Caki2 (cell line): ENCODE measurements at regions not wholly inside any gene's neighbourhood (a gene's known extent, or its start where the extent isn't known, plus 50 kb on each side); places are given as distances from the start of the nearest gene placed in this dataset.
"Not testable (repeated sequence)": the region's sequence is repeated elsewhere in the genome, so short reads cannot be mapped to it uniquely, and the experiment has no call there.

Experiments used
- DNase-seq: peaks from one replicate; pipeline ENCODE4 v3.0.0-alpha.2; 2015; ENCODE audit warnings: low read depth
- in situ Hi-C: cut with HindIII; loops from 2 replicates; pipeline ENCODE4 v1.10.0; 2016; ENCODE audit warnings: low sequenced_read_pairs, low pct_unique_long_range_greater_than_20kb, mixed read lengths

DNA sequence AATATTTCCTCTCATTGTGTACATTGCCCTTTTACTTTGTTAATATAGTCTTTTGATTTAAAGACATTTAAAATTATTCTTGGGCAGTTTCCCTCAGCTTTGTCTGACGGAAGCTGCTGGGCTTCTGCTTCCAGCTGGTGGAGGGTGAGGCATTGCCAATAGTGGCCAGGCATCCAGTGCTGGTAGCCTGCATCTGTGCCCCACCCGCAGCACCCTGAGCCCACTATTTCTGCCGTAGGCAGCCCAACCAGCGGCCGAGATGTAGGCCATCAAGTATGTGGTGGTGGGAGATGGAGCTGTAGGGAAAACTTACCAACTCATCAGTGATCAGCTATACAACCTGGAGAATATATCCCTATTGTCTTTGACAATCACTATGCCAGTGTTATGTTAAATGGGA, 226.0 kb upstream of the SYNCRIP start:
- no peak for DNase-seq
- in situ Hi-C loops, result no loop called here

DNA sequence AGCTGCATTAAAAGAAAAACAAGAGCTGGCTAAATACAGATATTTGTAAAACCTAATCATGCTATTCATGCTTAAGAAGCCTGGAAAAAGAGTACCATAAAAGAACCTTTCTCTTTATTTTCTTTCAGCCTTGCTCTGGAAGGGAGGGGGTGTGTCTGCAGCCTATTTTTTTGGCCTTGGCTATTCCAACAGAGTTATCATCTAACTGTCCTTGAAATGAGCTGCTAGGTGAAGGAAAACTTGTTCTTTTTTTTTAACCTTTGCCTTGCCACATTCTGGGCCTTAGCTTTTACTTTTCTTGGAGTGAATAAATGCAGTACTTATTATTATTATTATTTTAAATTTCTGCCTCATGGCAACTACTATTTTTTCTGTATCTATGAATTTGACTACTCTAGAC, 224.9 kb upstream of the SYNCRIP start:
- no peak for DNase-seq
- in situ Hi-C loops, result no loop called here

- in situ Hi-C loops, result no loop called here
- DNase-seq, result no peak
These were observed 224.2 kb upstream of the SYNCRIP start for GRCh38 chr6:85866758-85867401.

DNA sequence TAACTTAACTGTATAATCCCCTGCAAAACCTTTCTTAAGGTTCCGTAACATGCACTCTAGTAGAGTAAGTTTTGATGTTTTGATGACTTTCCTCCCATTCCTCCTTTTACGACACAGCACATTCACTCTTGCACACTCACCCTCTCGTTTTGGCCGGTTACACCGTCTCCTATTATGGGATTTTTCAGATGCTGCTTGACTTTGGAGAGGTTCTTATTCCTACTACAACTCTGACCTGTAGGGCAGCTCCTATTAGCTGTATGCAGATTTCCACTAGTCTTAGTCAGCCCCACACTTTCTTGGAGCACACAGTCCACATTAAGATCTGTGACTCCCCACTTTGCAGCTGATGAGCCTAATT, 223.7 kb upstream of the SYNCRIP start:
- in situ Hi-C loops, result no loop called here
- no peak for DNase-seq

DNA sequence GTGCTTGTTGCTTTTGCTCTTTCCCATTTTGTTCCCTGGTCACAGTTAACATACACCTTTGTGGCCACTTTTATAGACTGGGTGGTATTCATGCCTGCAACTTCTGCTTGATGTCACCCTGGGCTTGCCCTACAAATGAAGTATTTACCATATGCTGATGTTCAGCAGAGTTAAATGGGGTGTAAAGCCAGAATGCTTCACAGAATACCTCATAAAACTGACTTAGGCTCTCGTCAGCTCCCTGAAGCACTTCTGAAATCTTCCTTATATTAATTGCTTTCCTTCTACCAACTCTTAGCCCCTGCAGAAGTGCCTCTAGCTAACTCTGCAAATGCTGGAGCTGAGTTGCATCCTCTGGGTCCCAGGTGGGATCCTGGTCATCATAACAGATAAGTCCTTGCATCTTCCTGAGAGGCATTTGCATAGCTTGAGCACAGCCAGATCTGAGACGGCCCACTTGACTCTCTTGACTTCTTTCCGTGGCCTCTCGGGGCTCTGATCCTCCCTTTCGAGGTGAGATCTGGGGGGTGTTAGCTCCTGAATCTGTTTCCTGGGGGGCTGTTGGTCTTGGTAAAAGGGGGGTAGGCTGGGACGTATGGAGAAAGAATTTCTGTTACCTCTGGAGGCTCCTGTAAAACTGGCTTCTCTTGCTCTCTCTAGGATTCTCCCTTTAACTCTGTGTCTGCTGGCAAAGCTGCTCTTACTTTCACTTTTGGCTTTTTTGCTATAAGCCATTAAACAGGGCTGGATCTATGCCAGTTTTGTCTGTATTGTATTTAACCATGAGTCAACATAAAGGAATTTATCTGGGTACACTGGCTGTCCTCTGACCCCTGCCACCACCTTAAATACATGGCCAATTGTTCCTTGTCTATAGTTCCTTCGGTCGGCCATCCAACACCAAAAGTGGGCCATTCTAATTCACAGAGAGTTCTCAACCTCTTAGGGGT, 223.0 kb upstream of the SYNCRIP start:
- in situ Hi-C loops, result no loop called here
- peak; percentile 54 for DNase-seq

GRCh38 chr6:85864453-85865401, 222.0 kb upstream of the SYNCRIP start:
- no peak for DNase-seq
- in situ Hi-C loops, result no loop called here

- in situ Hi-C loops, result no loop called here
- DNase-seq, result no peak
These were observed 213.5 kb upstream of the SYNCRIP start for GRCh38 chr6:85856235-85856634.

GRCh38 chr6:85838351-85839119, 195.8 kb upstream of the SYNCRIP start:
- in situ Hi-C loops, result not testable (repeated sequence)

GRCh38 chr6:85828973-85829372, 186.3 kb upstream of the SYNCRIP start:
- in situ Hi-C loops, result no loop called here
- DNase-seq, result no peak

More at GRCh38 chr6:85838351-85839119, 195.8 kb upstream of the SYNCRIP start:
- not testable (repeated sequence) for DNase-seq

DNA sequence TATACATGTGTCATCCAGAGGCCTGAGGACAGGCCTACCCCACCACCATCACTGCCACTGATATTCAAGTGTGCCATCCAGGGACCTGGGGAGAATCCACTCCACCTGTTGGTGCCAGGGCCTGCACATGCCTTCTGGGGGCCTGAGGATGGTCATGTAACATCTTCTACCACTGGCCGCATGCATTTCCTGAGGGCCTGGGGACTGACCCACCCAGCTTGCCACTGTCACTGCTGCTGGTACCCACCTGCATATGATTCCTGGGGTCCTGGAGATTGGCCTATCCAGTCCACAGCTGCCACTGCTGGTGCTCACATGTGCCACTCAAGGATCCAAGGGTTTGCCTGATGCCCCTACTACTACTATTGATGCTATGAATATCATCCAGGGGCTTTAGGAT, 184.3 kb upstream of the SYNCRIP start:
- in situ Hi-C loops, result no loop called here
- DNase-seq, result no peak

GRCh38 chr6:85824329-85824728, 181.6 kb upstream of the SYNCRIP start:
- no peak for DNase-seq
- in situ Hi-C loops, result no loop called here

DNA sequence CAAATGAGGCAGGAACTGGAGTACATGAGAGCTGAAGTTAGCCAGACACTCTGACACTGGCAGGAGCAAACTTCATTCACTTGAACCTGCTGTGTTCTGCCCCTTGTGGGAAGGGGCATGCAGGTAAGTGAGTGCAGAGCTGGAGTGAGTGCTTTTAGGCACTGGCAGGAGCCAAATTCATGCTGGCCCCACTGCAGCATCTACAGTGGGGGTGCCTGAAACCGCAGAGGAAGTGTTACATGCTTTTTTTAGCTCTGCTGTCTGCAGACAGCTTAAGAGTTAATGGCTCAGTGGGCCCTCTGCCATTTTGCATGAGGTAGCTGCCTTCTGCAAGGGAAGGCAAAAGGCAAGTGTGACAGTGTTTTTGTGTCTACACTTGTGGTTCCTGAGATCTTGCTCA, 167.9 kb upstream of the SYNCRIP start:
- no peak for DNase-seq
- in situ Hi-C loops, result no loop called here

DNA sequence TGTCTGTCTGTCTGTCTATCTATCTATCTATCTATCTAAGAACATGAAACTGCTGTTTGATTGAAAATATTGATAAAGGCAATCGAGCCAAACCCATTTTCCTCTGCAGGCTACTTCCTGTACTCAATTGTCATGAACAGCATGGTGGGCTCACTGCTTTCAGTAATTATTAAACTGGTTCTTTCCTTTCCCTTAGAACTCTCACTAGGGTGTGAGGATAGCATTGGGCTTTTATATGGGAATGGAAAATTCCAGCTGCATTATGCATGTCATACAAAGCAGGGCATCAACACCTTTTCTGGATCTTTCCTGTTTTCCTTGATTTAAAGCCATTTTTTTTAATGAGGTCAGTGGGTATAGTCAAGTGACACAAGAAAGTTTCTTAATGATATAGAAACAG, 161.0 kb upstream of the SYNCRIP start:
- in situ Hi-C loops, result no loop called here
- DNase-seq, result no peak

GRCh38 chr6:85802162-85802561, 159.5 kb upstream of the SYNCRIP start:
- in situ Hi-C loops, result no loop called here
- DNase-seq, result no peak

DNA sequence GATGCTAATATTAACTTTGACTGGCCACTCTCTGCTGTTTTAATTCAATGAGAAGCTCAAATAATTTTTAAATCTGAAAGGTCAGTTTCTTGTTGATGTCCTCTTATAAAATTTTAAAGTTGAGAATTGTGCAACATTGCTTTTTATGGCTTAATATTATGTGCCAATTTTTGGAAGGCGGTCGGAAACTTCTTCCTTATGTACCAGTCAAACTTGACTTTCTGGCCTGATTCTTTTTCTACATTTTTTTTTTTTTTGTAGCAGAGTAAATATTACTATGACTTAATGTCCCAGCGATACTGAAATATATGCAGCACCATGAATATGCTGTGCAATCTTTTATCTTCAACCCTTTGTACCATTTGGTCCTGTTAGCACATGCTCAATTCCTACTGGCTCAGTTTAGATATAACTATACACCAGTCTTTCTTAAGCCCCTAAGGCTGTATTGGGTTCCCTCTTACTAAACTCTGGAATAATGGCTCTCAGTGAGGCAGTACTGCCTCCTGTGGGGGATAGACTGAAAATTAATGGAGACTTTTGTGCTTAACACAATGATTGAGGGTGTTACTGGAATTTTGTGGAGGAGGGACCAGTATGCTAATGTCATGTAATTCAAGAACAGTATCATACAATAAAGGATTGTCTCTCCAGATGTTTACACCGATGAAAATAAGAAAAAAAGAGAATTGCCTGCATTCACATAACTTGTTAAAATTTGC, 156.4 kb upstream of the SYNCRIP start:
- DNase-seq, result no peak
- in situ Hi-C loops, result no loop called here

DNA sequence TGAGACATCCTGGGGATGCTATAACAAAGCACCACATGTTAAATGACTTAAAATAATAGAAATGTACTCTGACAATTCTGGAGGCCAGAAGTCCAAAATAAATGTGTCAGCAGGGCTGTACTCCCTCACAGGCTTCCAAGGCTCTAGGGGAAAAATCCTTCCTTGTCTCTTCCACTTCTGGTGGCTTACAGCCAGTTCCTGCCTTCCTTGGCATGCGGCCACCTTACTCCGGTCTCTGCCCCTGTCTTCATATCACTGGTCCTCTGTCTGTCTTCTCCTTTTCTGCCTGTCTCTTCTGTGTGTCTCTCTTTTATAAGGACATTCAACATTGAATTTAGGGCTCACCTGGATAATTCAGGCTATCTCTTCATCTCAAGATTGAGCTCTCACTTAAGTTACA, 155.3 kb upstream of the SYNCRIP start:
- no peak for DNase-seq
- in situ Hi-C loops, result no loop called here

DNA sequence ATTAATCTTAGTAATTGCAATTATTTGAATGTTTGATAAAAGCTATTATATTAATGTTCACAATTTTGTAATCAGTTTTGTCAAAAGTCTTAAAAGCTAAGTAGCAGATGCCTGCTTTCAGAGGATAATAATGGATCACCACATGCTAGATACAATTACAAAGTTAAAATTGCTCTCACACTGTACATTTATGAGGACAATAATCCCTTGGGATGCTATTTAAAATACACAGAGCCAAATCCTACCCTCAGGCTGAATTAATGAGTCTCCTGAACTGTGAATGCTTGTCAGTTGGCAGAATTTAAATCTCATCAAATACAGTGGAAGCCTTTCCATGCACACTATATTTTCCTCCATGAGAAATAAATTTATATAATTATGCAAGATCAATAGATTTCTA, 153.3 kb upstream of the SYNCRIP start:
- in situ Hi-C loops, result no loop called here
- DNase-seq, result no peak
